ENCODE measurements at regions not wholly inside any gene's neighbourhood (a gene's known extent, or its start where the extent isn't known, plus 50 kb on each side); places are given as distances from the start of the nearest gene placed in this dataset.
"Not testable (repeated sequence)": the region's sequence is repeated elsewhere in the genome, so short reads cannot be mapped to it uniquely, and the experiment has no call there.

- DNase-seq (ENCODE audit: low read depth in 1 of 2, low spot score in 1 of 2): no peak
- in situ Hi-C loops (cut with HindIII; ENCODE audit: low pct_unique_long_range_greater_than_20kb, low sequenced_read_pairs): no loop called here
- no peak for TF ChIP-seq JUND (IDR thresholded peaks at IDR 0.05; ENCODE audit: low read depth)
These were observed 229.6 kb upstream of the ZNF217 start for GRCh38 chr20:53823121-53823764.

- TF ChIP-seq JUND (IDR thresholded peaks at IDR 0.05; ENCODE audit: low read depth): no peak
- no peak for DNase-seq (ENCODE audit: low read depth in 1 of 2, low spot score in 1 of 2)
- in situ Hi-C loops (cut with HindIII; ENCODE audit: low pct_unique_long_range_greater_than_20kb, low sequenced_read_pairs): no loop called here
These were observed 228.9 kb upstream of the ZNF217 start for GRCh38 chr20:53822534-53822933.

- no peak for TF ChIP-seq JUND (IDR thresholded peaks at IDR 0.05; ENCODE audit: low read depth)
- DNase-seq (ENCODE audit: low read depth in 1 of 2, low spot score in 1 of 2): no peak
- in situ Hi-C loops (cut with HindIII; ENCODE audit: low pct_unique_long_range_greater_than_20kb, low sequenced_read_pairs): no loop called here
These were observed 226.4 kb upstream of the ZNF217 start for GRCh38 chr20:53819973-53820451.

GRCh38 chr20:53818457-53819177 lies 225.0 kb upstream of the ZNF217 start:
- in situ Hi-C loops (cut with HindIII; ENCODE audit: low pct_unique_long_range_greater_than_20kb, low sequenced_read_pairs): no loop called here

GRCh38 chr20:53817513-53817912 lies 223.9 kb upstream of the ZNF217 start:
- in situ Hi-C loops (cut with HindIII; ENCODE audit: low pct_unique_long_range_greater_than_20kb, low sequenced_read_pairs); DNase-seq (ENCODE audit: low read depth in 1 of 2, low spot score in 1 of 2): not testable (repeated sequence)

More at GRCh38 chr20:53818457-53819177, 225.0 kb upstream of the ZNF217 start:
- no peak for DNase-seq (ENCODE audit: low read depth in 1 of 2, low spot score in 1 of 2)
- TF ChIP-seq JUND (IDR thresholded peaks at IDR 0.05; ENCODE audit: low read depth): no peak

- in situ Hi-C loops (cut with HindIII; ENCODE audit: low pct_unique_long_range_greater_than_20kb, low sequenced_read_pairs): no loop called here
- no peak for DNase-seq (ENCODE audit: low read depth in 1 of 2, low spot score in 1 of 2)
- TF ChIP-seq JUND (IDR thresholded peaks at IDR 0.05; ENCODE audit: low read depth): no peak
These were observed 223.3 kb upstream of the ZNF217 start for GRCh38 chr20:53816872-53817398.

GRCh38 chr20:53815509-53815908 lies 221.9 kb upstream of the ZNF217 start:
- in situ Hi-C loops (cut with HindIII; ENCODE audit: low pct_unique_long_range_greater_than_20kb, low sequenced_read_pairs): no loop called here
- no peak for DNase-seq (ENCODE audit: low read depth in 1 of 2, low spot score in 1 of 2)
- TF ChIP-seq JUND (IDR thresholded peaks at IDR 0.05; ENCODE audit: low read depth): no peak

GRCh38 chr20:53814060-53814459 lies 220.4 kb upstream of the ZNF217 start:
- no peak for TF ChIP-seq JUND (IDR thresholded peaks at IDR 0.05; ENCODE audit: low read depth)
- no peak for DNase-seq (ENCODE audit: low read depth in 1 of 2, low spot score in 1 of 2)
- in situ Hi-C loops (cut with HindIII; ENCODE audit: low pct_unique_long_range_greater_than_20kb, low sequenced_read_pairs): no loop called here

GRCh38 chr20:53813636-53814035 lies 220.0 kb upstream of the ZNF217 start:
- TF ChIP-seq JUND (IDR thresholded peaks at IDR 0.05; ENCODE audit: low read depth): no peak
- in situ Hi-C loops (cut with HindIII; ENCODE audit: low pct_unique_long_range_greater_than_20kb, low sequenced_read_pairs): no loop called here
- no peak for DNase-seq (ENCODE audit: low read depth in 1 of 2, low spot score in 1 of 2)

GRCh38 chr20:53811577-53811976 lies 217.9 kb upstream of the ZNF217 start:
- no peak for TF ChIP-seq JUND (IDR thresholded peaks at IDR 0.05; ENCODE audit: low read depth)
- DNase-seq (ENCODE audit: low read depth in 1 of 2, low spot score in 1 of 2): no peak
- in situ Hi-C loops (cut with HindIII; ENCODE audit: low pct_unique_long_range_greater_than_20kb, low sequenced_read_pairs): no loop called here

- no peak for TF ChIP-seq JUND (IDR thresholded peaks at IDR 0.05; ENCODE audit: low read depth)
- in situ Hi-C loops (cut with HindIII; ENCODE audit: low pct_unique_long_range_greater_than_20kb, low sequenced_read_pairs): no loop called here
- DNase-seq (ENCODE audit: low read depth in 1 of 2, low spot score in 1 of 2): no peak
These were observed 217.2 kb upstream of the ZNF217 start for GRCh38 chr20:53810661-53811355.

- no peak for DNase-seq (ENCODE audit: low read depth in 1 of 2, low spot score in 1 of 2)
- no peak for TF ChIP-seq JUND (IDR thresholded peaks at IDR 0.05; ENCODE audit: low read depth)
- in situ Hi-C loops (cut with HindIII; ENCODE audit: low pct_unique_long_range_greater_than_20kb, low sequenced_read_pairs): no loop called here
These were observed 216.2 kb upstream of the ZNF217 start for GRCh38 chr20:53809728-53810365.
